SKM-1 (cell line): ENCODE measurements at regions not wholly inside any gene's neighbourhood (a gene's known extent, or its start where the extent isn't known, plus 50 kb on each side); places are given as distances from the start of the nearest gene placed in this dataset.
"Not testable (repeated sequence)": the region's sequence is repeated elsewhere in the genome, so short reads cannot be mapped to it uniquely, and the experiment has no call there.

Experiments used
- DNase-seq: peaks from one replicate; lab custom pipeline; 2025; ENCODE audit not compliant: unreplicated experiment; lab: John Stamatoyannopoulos, UW

DNA sequence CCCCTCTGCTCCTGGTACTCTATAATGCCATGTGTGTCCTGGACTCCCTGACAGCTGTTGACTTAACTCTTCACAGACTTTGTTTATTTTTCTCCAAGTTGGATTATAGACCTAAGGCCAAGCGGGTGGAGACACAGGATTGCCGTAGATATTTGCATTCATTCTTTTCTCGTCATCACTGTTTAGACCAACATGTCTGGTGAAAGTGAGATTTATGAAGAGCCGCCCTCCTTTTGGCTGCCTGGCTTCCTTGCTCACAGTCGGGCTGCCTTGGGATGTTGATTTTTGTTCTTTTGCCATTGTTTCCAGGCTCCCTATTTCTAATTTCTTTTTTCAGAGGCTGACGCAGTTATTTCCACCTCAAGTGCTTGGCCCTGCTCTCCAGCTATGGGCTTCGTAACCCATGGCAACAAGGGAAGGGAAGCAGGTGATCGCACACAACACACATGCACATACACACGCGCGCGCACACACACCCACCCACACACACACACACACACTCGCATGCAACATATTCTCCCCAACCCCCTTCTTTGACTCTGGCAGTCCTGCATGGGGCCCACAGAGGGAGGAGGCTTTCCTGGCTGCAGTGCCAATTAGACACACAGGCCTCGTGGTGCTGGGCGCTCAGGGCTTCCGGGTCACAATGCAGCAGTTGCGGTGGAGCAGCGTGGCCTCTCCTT is 296.5 kb downstream of the MTX2 start:
- DNase-seq = no peak

DNA sequence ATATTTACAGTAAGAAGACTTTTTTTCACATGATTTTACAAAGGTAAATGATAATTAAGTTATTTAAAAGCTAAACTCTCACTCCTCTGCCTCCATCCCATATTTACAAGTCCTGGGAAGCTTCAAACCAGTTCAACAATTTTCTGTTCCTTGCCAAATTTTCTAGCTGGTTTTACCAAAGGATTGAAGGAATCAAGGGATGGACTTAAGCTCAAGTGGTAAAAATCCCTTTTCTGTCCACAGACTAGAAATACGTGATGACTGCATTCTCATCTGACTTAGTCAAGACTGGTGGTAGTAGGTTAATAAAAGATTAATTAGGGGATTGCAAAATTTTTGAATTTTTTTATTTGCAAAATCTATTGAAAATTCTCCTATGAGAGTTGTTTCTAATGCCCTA is 297.3 kb downstream of the MTX2 start:
- no peak for DNase-seq

DNA sequence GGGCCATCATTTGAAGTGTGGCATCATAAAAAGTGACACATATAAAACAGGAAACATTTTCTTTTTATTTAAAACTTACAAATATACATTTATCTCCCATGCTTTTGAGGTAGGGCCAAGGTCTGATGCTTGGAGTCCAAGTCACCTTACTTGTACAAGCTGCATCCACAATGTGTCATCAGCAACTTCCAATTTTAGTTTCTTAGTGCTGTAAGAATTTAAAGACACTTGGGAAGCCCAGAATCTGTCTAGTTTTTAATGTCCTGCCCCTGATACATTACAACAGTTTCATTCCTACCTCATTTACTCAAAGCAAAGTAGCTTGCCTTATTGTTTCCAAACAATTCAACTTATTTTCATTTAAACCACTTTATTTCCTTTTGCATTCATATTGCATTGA is 297.7 kb downstream of the MTX2 start:
- DNase-seq = no peak

DNA sequence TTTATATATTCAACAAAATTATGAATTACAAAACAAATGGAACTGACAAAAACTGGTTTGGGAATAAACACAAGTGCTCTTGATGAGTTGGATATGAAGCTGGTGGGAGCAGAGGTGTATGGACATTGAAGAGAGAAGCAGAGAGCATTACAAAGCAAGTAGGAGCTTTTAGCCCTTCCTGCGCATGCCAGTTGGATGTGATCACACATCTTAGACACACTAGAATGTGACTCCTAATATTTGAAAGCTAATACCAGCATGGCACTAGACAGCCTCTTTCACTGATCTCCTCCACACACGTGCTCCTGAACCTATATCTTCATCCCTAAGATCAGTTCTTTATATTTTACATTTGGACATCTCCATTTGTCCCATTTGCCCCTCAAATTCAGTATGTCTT is 298.1 kb downstream of the MTX2 start:
- DNase-seq = no peak

DNA sequence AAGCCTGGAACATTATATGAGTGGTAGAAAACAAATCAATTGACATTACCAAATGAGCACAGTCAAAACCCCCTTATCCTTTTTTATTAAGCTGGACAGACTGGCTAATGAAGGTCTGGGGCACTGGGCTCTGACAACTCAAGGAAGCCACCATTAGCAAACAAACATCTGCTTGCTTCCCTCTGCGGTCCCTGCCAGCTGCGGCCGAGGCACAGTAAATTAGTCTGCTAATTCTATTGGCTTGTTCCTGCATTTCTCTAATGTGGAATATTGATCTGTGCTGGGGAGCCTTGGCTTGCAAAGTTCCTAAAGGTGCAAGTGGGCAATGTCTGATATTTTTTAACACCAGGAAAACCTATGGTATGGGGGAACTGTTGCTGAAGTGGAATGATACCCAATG is 300.3 kb downstream of the MTX2 start:
- no peak for DNase-seq

DNA sequence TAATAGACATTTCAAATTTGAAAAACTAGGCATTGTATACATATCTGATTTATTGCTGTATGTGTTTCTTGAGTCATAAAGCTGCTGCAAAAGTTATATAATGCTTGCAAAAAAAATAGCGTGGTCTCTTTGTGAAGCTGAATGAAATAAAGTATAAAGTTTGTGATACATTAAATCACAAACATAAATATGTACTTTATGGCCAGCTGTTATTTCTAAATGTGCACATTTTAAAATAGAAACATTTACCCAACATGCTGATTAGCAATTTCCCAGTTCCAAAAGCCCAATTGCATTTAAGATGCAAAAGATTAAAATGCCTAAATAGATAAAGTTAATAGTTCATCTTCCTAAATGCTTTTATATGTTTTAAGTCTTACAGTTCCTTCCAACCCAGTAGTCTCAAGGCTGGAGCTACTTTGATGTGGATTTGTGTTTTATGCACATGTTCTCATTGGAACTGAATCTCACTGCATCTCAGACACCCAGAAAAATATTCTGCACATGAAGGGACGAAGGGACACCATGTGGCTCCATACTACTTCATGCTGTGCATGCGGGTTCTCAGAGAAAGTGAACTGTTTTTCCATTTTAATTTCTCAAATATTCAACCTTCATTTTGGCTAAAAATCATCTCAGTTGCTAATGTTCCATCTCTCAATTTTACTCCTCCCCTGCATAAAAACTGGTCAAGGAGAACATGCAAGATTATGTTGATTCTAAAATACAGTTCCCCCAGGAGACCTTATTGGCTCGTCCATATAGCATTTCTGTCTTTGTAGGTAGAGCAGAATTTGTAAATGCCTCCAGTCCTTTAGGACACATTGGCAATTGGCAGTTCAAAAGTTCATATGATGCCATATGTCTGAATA is 304.6 kb downstream of the MTX2 start:
- no peak for DNase-seq

DNA sequence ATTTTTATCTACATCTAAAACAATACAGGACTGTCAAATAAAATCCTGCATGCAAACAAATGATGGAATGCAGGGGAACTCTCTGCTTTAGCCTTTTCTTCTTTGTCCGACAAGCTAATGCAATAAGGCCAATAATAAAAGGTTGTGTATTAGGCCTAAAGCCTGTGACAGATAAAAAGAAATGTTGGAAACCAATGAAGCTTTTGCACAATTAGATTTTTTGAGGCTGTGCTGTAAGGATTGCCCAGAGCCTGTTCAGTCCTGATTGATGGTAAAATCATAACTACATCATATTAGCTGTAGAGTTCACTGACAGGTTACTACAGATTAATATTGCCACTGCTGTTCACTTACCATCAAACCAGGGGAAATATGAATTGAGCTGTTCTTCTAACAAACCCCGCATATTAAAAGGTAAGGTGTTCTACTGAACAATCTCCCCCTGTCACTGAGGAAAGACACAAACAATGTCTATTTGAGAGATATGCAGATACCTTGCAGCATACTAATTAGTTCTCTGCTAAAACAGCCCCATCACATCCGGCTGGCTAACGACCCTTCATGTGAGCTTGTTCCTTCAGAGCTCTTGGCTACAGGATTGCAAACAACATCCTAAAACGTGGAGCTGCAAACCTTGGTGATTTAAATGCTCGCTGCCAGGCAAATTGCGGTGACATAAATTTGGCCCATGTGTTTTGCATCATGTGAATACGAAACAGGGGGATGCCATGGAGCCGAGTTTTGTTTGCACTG is 305.4 kb downstream of the MTX2 start:
- no peak for DNase-seq

DNA sequence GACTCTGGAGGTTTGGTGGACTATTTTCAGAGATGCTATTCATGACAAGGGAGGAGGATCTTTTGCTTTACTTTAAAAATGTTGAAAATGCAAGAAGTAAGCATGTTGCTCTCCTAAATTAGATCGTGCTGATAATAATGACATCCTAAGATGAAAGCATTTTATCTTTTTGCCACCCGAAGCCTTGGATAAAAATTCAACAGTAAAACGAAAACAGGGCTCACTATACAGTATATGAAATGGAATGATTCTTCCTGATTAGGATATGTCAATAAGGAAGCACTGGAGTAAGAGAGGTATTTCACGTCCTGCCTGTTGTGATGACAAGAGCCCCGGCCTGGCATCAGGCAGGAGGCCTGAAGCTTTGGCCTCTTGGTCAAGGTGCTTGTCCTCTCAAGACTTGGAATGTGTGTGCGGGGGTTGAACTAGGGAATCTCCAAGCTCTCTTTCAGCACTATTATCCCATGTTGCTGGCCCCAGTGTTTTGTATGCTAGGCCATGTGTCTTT is 306.0 kb downstream of the MTX2 start:
- DNase-seq = no peak

DNA sequence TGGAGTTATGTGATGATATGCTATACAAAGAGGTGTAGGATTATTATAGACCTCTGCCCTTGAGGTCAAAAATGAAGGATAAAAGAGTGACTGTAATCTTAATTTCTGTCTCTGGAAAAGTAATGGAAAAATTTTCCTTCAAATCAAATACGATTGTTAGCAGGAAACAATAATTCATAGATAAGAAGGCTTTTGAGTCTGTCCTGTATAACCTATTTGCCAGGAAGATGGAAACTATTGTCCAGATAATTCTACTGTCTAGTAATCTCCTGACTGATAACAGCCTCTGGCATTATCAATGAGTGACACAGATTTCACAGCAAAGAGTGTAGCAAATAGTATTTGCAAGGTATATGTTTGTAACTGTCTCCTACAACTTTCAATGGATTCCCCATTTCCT is 307.8 kb downstream of the MTX2 start:
- no peak for DNase-seq

DNA sequence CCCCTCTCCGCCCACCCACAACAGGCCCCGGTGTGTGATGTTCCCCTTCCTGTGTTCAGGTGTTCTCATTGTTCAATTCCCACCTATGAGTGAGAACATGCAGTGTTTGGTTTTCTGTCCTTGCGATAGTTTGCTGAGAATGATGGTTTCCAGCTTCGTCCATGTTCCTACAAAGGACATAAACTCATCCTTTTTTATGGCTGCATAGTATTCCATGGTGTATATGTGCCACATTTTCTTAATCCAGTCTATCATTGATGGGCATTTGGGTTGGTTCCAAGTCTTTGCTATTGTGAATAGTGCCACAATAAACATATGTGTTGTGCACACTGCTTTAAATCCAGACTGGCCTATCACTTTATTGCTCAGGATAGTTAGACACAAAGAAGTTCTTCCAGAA is 309.1 kb downstream of the MTX2 start:
- not testable (repeated sequence) for DNase-seq

DNA sequence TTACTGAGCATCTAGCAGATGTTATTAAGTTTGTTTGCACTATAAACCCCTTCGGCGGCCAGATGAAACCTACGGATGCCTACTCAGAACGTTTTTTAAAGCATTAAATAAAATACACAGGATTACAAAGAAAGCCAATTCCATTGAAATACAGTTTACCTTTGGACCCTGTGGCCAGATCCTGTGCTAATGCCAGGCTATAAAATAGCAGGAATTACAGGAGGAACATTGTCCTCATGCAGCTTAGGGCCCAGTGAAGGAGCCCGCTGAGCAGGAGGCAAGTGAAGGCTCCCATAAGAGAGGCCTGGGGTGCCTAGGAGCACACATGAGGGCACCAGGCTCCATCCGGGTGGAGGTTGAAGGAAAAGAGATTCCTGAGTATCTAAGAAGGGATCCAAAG is 310.4 kb downstream of the MTX2 start:
- DNase-seq = no peak

DNA sequence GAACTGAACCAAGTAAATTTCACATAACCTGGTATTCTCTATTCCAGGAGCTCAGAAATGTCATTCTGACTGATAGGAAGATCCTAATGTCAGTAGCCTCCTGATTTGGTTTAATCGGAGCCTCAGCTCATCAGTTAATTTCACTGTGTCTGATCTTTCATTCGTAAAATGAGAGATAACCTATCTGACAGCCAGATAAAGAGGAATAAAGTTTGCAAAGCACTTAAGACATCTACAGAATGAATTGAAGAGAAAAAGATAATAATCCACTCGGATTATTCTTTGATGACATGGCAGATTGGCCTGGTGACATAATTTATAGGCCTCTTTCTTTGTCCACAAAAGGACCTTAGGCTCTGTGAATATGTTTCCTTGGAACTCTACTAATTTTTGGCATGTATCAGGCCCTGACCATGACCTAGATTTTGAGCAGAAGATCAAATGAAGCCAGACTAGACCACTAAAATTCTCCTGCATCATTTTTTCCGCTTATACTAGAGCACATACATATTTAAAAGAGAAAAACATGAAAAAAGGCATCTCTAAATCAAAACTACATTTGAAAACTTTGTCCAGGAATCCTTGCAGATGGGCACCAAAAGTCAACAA is 312.4 kb downstream of the MTX2 start:
- no peak for DNase-seq

DNA sequence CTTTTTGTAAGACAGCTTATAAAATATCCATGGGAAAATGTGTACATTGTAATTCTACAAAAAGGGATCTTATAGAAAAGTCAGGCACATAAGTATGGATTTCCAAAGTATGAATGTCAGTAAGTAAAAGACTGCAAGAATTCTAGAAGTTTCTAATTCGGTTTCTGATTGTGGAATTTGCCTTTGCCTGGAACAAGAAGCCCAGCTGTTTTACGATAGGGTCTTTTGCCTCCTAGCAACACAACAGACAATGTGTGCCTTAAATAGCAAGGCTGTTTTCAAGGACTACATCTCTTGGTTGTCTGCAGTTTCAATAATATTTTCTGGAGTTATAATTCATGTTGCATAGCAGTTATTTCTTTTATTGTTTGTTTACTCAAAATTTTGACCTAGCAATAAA is 312.9 kb downstream of the MTX2 start:
- DNase-seq = no peak

DNA sequence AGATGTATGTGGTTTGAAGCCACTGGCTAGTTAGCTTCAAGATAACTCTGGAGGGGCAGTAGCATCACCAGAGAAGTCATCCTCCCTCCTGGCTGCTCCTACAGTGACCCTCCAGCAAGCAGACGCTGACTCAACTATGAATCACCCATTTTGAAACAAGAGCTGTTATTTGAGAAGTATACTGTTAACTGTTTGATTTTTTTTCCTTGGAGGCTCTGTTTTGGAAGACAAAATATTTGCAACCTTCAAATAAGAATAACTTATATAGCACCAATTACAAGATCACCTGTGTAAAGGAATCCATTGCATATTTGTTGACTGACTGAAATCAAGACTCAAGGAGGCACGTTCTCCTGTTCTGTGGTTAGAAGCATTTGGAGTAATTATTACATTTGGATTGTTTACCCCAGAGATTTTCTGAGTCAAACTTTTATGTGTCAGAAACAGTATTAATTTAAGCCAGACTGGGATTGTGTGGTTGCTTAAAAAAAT is 313.8 kb downstream of the MTX2 start:
- no peak for DNase-seq

DNA sequence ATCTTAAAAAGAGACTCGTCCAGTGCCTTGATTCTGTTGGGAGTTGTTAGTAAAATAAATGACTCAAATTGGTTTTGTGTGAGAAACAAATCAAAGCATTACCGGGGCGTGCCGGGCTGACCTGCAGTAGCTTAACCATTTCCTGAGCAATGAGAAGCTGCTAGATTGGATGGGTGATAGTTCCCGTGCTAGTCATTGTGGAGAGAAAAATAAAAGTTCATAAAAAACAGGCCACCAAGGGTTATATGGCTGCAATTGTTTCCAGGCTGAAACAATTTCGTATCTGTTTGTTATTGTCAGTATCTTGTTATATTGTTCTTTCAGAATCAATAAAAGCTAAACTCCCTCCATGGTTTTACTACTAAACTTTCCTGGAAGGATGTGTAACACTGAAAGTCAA is 314.4 kb downstream of the MTX2 start:
- no peak for DNase-seq

DNA sequence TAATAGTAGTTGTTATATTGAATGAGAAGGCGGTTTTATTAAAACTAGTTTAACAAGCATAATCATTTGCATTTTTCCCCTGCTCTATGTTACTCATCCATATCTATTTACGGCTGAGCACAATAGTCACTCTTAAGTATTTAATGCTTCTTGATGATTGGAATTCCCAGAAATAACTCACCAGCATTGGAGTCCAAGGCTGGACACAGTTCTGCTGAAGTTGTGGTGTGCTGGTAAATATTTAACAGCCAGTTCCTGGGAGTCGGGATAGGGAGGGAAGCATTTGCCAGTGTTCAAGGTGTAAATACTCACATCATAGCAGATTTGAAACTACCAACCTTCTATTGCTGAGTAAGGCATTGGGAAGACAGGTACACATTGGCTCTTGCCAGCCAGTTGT is 315.1 kb downstream of the MTX2 start:
- no peak for DNase-seq

DNA sequence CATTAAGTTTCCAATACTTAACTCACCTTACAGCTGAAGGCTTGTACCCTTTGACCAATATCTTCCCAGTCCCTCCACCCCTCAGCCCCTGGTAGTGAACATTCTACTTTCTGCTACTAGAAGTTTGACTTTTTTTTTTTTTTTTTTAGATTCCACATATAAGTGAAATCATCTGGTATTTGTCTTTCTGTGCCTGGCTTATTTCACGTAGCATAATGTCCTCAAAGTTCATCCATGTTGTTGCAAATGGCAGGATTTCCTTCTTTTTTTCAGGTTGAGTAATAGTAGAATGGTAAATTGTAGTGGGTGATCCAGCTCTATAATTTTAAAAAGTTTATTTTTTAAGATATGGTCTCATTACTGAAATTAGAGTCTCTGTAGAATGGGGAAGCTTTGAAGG is 316.0 kb downstream of the MTX2 start:
- no peak for DNase-seq

DNA sequence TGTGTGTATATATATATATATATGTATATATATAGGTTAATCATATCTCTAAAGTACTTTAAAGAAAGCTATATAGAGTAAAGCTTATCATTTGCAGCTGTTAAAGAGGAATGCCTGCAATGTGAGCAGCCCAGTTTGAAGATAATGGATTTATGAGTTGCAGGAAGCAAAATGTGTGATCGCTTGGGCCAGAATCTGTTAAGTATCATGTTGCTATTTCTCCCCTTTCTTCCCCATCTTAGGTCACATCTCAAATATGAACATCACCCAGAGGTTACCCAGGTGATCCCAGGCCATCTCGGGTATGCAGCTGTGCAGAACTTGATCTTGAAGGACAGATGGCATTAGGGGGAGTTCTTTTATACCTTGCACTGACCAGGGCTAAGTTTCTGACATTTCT is 316.5 kb downstream of the MTX2 start:
- no peak for DNase-seq

DNA sequence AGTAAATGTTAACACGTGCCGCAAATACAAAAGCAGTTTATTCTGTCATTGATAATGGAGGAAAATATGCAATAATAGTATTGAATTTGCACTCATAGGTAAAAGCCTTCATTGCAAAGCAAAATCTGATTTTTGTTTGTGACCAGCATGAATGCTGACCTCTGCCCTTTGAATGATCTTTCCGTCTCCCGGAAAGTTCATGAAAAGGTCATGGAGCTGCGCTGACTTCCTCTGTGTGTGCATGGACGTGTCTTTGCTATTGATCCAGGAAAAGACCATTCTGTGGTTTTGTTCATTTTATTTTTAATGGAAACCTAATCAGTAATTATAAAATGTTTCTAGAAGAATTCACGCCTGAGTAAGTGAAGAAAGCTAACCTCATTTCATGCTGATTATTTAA is 320.0 kb downstream of the MTX2 start:
- no peak for DNase-seq

DNA sequence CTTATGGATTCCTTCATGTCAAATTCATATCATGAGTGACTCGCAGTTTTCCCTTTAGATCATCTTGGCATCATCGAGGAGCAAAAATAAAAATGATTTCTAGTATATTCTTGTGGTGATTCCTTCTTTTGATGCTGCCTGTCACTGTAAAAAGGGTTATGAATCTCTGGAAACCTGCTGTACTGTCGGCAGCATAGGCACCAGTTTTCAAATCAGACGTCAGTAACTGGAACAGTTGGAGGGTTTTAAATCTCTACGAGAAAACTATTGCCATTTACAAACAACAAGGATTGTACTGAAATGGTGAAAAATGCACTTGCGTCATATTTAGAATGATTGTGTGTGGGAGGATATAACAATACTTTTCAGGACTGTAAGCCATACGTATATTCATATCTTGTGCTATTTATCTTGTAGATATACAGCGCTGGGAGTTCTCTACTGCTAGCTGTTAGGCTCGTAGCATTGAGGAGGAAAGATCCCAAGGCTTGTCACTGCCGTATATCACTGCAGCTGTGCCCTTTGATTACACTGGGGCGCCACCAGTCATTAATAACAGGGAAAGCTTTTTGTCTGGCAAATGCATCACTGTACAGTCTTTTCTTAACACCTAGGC is 320.7 kb downstream of the MTX2 start:
- DNase-seq = no peak

DNA sequence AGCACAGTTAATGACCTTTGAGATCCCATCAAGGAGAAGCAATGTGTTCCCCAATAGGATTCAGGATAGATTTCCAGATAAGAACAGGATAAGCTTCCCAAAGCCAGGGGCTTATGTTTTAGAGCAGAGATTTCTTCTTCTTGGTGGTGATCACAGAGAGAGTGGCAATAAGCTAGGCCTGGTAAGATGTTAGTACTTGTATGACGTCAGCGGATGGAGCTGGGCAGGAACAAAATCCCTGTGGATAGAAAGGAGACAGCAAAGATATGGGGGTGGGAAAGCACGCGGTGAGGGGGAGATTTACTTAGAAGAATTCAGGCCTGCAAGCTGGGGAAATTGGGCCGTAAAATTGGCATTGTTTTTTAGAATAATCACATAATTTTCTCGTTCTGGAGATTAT is 323.0 kb downstream of the MTX2 start:
- DNase-seq = no peak
